HG02798 (cell line): ENCODE measurements at regions not wholly inside any gene's neighbourhood (a gene's known extent, or its start where the extent isn't known, plus 50 kb on each side); places are given as distances from the start of the nearest gene placed in this dataset.

Source experiments
- ATAC-seq: cut with Tn5 transposase; IDR thresholded peaks from one replicate; pipeline ENCODE4 v1.9.1; 2021; ENCODE audit warnings: mild to moderate bottlenecking; ENCODE audit not compliant: unreplicated experiment, poor library complexity

DNA sequence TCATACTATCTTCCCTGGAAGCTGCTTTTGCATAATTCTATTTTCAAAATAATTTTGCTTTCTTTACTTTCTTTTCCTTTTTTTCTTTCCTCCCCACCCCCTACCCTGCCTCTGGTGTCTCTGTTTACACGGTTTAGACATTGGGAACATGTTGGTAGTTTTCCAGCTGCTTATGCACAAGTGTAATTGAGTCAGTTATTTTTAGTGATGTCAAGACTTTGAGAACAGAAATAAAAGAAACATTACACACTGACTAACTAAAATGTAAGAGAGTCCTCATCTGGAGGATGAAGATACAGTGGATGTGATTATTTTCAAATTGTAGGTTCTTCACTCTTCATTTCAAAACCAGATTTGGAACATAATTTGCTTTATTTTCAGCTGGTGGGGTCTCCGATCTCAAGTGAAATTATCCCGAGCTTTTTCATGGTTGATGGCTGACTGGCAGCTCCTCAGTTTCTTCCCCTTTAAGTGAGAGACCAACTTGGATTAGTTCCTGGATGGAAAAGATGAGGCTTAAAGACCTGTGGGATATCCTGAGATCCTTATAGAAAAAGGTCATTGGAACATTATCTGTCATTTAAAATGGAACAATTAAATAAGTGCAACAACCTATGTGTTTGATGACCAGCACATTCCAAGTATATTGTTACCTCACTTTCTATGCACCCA lies 154.4 kb upstream of the ZNF462 start:
- ATAC-seq: no peak

- ATAC-seq: no peak
Measured at GRCh38 chr9:106712279-106712678, 150.7 kb upstream of the ZNF462 start.

DNA sequence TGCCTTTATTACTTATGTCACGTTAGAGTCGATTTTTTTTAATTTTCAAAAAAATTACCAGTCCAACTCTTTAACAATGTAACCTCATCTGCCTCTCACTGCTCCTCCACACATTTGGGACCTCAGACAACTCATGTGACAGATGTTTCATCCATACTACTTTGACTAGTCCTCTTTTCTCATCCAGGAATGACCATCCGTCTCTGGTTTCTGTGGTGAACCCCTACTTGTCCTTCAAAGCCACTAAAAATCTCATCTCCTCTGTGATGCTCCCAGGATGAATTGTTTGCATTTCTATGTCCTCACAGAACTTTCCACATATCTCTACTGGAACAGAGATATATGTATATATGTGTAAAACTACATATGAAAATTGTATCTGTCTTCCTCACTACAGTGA lies 149.8 kb upstream of the ZNF462 start:
- no peak for ATAC-seq

GRCh38 chr9:106716820-106717219 lies 146.1 kb upstream of the ZNF462 start:
- no peak for ATAC-seq

DNA sequence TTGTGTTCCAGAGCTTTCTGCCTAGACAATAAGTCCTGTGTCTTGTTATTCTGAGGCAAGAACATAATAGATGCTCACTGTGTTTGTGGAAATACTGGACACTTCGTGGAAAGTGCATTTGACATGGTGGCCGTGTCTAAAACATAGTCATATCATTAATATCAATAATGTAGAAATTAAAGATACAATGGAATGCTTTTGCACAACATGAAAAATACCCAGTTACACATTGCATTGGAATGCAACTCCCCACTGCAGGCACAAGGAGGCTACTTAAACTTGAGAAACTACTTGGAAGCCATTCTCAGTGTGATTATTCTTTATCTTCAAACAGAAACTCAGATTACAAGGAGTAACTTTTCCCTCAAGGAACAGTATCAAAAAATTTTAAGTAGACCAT lies 145.3 kb upstream of the ZNF462 start:
- ATAC-seq: no peak

DNA sequence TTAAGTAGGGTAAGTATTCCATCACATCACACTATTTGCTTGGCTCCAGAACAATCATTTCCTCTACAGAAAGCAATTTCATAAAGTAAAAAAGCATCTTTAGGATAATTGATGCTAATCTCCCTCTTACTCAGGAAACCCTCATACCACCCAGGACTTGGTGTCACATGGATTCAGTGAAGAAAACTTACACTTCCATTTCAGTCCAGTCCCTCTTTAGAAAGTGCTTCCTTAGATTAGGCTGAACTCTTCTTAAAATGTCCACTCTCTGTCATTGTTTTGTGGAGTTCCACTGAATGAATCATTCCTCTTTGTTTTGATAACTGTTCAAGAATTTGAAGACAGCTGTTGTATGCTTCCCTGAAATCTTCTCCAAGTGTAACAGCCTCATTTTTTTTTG lies 144.0 kb upstream of the ZNF462 start:
- no peak for ATAC-seq

DNA sequence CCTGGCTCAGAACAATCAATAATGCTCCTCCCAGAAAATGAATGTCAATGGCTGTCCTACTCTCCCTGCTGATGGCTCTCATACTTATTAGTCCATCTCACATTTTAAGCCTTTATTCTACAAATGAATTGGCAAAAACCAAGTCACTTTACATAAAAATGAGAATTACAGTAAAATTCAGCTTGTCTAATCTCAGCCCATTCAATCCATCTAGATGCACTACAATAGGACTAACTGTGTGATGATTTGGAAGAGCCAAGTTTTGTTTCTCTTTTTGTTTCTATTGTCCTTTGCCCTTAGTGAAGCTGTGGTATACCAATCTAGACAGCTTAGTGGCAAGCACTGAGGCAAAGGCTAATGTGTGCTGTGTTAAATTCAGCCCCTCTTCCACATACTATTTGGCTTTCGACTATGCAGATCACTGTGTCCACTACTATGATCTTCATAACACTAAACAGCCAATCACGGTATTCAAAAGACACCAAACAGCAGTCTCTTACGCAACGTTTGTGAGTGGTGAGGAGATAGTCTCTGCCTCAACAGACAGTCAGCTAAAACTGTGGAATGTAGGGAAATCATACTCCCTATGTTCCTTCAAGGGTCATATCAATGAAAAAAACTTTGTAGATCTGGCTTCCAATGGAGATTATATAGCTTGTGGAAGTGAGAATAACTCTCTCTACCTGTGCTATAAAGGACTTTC lies 140.8 kb upstream of the ZNF462 start:
- ATAC-seq: no peak

DNA sequence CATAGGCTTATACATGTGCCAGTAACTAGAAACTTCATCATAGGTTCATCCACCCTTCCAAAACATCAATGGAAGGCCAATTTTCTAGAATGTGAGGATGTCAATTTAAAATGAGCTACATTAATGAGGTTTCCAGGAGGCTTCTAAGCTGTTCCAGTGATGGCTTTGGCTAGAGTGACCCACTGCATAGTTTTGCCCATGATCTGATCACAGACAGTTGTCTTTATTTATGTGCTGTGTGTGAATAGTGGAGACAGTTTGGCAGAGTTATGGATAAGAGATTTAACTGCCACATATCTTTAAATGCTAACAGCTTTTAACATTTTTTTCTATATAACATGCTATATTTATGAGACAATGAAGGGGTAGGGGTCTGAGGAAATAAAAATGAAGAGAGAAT lies 139.0 kb upstream of the ZNF462 start:
- no peak for ATAC-seq

DNA sequence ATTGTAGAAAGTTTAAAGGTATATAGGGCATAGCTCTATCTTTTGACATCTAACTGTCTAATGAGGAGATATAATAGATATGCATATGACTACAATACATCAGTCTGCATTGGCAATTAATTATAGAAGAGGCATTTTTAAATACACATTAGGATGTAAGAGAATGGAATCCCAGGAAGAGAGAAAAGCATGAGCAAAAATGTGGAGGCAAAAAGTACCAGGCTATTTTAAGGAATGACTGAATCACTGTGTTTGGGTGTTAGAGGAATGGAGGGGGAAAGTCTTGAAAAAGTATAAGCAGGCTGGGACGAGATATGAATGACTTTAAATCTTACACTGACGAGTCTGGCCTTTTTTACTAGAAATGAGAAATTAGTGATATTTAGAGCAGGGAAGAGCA lies 138.4 kb upstream of the ZNF462 start:
- ATAC-seq: no peak

- no peak for ATAC-seq
Measured at GRCh38 chr9:106726070-106726815, 136.7 kb upstream of the ZNF462 start.

DNA sequence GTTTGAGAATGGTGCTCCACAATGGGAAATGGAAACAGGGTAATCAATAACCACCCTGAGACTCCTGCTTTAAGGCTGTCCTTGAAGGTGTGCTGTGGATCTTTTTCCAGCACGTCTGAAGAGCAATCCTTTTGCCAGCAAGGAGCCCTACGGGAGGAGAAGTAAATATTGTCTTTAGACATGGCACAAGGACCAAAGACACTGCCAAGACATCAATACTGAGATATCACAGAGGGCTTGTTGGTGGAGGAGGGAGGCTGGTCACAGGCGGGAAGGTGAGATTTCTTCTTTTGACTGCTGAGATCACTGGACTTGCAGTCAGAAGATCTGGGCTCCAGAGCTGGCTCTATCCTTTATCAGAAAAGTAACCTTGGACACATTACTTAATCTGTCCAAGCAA lies 135.0 kb upstream of the ZNF462 start:
- ATAC-seq: no peak

- no peak for ATAC-seq
Measured at GRCh38 chr9:106728860-106729259, 134.1 kb upstream of the ZNF462 start.

GRCh38 chr9:106731910-106732309 lies 131.1 kb upstream of the ZNF462 start:
- ATAC-seq: no peak

DNA sequence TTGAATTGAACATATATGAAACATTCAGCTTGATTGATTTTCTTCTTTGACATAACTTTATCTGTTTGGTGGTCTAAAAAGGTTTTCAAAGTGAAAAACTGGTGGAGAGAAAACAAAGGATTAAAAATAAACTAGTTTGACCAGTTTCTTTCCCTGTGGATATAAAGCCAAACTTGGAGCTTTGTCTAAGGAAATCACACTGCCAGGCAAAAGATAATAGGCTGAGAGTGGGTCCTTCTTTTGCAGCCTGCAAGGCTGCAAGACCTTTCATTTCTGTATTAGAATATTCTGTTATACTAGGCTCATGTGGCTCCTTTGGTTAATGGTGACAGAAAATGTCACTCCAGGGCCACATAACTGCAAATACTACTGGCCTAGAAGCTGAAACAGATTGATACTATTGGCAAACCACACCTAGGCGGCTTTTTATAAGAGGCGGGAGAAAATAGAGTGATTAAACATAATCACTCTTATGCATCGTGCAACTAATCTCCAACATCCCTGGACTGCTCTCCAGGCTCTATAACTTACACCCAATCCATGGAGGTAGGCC lies 129.1 kb upstream of the ZNF462 start:
- no peak for ATAC-seq

DNA sequence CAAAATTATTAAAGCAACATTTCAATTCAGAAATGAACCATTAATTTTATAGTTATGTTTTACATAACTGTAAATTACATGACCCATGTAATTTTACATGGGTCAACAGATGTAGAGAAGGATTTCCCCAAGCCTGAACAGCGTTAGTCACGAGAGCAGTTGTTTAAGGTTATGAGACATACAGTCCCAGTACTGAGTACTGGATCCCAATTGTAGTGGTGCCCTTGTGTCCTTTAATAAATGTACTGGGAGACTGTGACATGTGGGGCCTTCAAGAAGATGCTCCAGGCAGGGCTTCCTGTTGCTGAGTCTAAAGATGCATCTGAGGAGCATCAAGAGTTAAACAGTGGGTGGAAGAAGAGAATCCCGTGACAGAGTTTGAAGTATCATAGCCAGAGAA lies 125.5 kb upstream of the ZNF462 start:
- no peak for ATAC-seq

DNA sequence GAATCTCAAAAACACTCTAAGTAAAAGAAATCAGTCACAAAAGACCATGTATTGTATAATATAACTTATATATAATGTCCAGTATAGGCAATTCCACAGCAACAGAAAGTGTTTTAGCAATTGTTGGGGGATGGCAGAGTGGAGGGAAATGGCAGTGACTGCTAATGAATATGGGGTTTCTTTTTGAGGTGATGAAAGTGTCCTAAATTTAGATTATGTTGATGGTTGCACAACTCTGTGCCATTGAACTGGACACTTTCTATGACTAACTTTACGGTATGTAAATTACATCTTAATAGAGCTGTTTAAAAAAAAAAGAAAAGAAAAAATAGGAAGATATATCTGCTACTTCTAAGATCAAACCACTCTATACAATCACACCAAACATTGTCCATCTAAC lies 124.9 kb upstream of the ZNF462 start:
- no peak for ATAC-seq

GRCh38 chr9:106745457-106745856 lies 117.5 kb upstream of the ZNF462 start:
- no peak for ATAC-seq

GRCh38 chr9:106745876-106746275 lies 117.1 kb upstream of the ZNF462 start:
- ATAC-seq: no peak

DNA sequence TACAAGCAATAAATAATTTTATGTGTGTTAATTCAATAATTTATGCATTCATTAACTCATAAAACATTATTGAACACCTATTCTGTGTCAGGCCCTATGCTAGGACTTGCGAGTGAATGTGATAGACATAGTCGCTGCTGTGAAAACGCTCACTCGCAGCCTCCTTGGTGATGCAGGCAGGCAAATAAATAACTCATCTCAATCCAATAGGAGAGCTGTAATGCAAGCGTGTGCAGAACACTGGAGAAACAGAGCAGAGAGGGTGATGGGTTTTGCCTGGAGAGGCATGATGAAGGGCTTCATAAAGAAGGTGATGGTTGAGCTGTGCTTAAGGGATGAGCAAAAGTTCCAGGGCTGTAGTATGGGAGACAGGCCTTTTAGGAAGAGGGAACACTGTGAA lies 111.3 kb upstream of the ZNF462 start:
- no peak for ATAC-seq

DNA sequence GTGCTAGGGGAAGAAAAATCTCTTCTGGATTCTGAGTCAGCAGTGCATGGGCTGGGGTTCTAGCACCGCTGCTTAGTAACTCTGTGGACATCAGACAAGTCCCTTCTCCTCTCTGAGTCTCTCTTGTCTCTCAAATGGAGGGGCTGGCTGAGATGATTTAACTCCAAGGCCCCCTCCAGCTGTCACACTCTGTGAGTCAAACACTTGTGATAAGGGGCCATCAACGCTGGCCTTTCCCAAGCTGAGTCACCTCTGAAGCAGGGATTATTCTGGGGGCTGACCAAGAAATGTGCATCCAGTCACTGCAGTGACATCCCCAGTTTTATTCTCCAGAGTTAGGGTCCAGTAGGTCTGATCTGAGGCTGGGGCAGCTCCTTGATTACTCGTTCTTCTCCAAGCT lies 110.4 kb upstream of the ZNF462 start:
- ATAC-seq: no peak

DNA sequence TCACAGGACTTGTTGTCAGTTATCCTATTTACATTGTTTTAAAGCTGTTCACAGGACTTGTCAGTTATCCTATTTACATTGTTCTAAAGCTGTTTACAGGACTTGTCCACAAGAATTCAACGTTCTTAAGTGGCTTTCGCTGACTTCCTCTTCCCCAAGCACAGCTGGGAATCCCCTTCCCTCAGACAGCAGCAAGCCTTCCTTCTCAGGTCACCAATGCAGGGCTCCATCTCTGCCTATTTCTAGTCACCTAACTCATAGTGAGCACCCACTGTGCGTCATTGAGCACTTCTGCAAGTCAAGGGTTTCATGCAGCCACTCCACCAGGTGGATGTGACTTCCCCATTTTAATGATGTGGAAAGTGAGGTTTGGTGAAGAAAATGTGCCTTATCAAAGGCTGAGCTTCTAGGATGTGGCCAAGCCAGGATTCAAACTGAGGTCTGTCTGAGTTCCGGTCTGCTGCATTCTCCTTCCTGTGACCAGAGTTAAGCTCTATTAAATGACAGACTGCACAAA lies 109.8 kb upstream of the ZNF462 start:
- ATAC-seq: peak; percentile 92
